KMS-11 (cell line): ENCODE measurements at regions not wholly inside any gene's neighbourhood (a gene's known extent, or its start where the extent isn't known, plus 50 kb on each side); places are given as distances from the start of the nearest gene placed in this dataset.

Experiments
- H2AFZ ChIP-seq: fragments of 200-600 bp; sonication (generic); 2 replicates; pipeline ENCODE4 v1.6.1; 2016; ENCODE audit warnings: antibody characterized with exemption, mixed run types, low read depth
- H3K27ac ChIP-seq: fragments of 200-600 bp; sonication (generic); 2 replicates; pipeline ENCODE4 v1.6.1; 2016; ENCODE audit warnings: mild to moderate bottlenecking, mixed run types
- H3K27me3 ChIP-seq: fragments of 200-600 bp; sonication (generic); 2 replicates; pipeline ENCODE4 v1.6.1; 2017; ENCODE audit warnings: mild to moderate bottlenecking, low read depth, mixed run types, moderate library complexity; ENCODE audit not compliant: insufficient read depth
- H3K36me3 ChIP-seq: fragments of 200-600 bp; sonication (generic); 2 replicates; pipeline ENCODE4 v1.6.1; 2017; ENCODE audit warnings: mild to moderate bottlenecking, mixed run types; ENCODE audit not compliant: insufficient read depth
- H3K4me1 ChIP-seq: fragments of 200-600 bp; sonication (generic); 2 replicates; pipeline ENCODE4 v1.6.1; 2016; ENCODE audit warnings: mild to moderate bottlenecking, low read depth, mixed run types; ENCODE audit not compliant: poor library complexity, severe bottlenecking
- H3K4me2 ChIP-seq: fragments of 200-600 bp; sonication (generic); 2 replicates; pipeline ENCODE4 v1.7.0; 2016; ENCODE audit warnings: mild to moderate bottlenecking, mixed run types
- H3K4me3 ChIP-seq: fragments of 200-600 bp; sonication (generic); IDR thresholded peaks from 2 replicates; pipeline ENCODE4 v1.6.1; 2017; ENCODE audit warnings: low read depth, low read length, mixed read lengths; ENCODE audit not compliant: insufficient read depth
- H3K79me2 ChIP-seq: fragments of 200-600 bp; sonication (generic); 2 replicates; pipeline ENCODE4 v1.6.1; 2016; ENCODE audit warnings: low read depth, mixed run types; ENCODE audit not compliant: insufficient read depth
- H3K9ac ChIP-seq: fragments of 200-600 bp; sonication (generic); 2 replicates; pipeline ENCODE4 v1.6.1; 2016; ENCODE audit warnings: mild to moderate bottlenecking, mixed run types
- H4K20me1 ChIP-seq: fragments of 200-600 bp; sonication (generic); 2 replicates; pipeline ENCODE4 v1.6.1; 2016; ENCODE audit warnings: mild to moderate bottlenecking, mixed run types; ENCODE audit not compliant: insufficient read depth
- TF ChIP-seq, protein P1 (sequence below): fragments of 200-600 bp; sonication (generic); conservative IDR thresholded peaks from 2 replicates; pipeline ENCODE4 v1.6.1; 2017; ENCODE audit warnings: low read depth, mild to moderate bottlenecking, antibody characterized with exemption, low read length, moderate library complexity, mixed read lengths

DNA sequence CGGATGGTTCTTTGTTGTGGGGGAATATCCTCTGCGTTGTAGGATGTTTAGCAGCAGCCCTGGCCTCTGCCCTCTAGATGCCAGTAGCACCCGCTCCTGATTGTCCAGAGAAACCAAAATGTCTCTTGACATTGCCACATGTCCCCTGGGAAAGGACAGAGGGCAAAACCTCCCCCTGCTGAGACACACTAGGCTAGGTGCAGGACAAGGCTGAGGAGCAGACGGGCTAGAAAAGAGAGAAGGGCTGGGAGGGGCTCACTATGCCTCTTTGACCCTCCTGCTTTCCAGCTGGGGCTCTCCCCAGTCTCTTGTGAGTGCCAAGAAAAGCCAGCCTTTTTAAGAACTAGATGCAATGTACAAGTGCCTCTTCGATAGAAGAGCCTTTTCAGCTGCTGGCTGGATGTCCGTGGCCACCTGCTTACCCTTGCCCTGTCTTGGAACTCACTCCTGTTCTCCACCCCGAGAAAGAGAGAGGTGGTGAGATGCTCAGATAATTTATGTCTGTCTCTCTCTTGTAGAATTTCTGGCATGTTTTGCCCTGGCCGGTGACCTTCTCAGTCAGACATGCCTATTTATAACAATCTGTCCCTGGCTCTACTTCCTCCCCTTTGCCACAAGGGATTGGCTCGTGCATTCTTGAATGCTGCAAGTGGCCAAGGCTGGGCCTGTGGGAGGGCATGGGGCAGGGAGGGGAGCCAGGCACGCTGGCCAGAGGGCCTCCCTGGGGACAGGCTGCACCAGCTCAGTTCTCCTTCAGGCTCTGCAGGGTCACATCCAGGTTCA lies 142.6 kb downstream of the RPLP1 start:
- no peaks in the 10 kb centered on the region for H3K4me1 ChIP-seq
- H3K27ac ChIP-seq, result no peak overlapping the region
- TF ChIP-seq, protein P1, sequence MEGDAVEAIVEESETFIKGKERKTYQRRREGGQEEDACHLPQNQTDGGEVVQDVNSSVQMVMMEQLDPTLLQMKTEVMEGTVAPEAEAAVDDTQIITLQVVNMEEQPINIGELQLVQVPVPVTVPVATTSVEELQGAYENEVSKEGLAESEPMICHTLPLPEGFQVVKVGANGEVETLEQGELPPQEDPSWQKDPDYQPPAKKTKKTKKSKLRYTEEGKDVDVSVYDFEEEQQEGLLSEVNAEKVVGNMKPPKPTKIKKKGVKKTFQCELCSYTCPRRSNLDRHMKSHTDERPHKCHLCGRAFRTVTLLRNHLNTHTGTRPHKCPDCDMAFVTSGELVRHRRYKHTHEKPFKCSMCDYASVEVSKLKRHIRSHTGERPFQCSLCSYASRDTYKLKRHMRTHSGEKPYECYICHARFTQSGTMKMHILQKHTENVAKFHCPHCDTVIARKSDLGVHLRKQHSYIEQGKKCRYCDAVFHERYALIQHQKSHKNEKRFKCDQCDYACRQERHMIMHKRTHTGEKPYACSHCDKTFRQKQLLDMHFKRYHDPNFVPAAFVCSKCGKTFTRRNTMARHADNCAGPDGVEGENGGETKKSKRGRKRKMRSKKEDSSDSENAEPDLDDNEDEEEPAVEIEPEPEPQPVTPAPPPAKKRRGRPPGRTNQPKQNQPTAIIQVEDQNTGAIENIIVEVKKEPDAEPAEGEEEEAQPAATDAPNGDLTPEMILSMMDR, result no peak
- H4K20me1 ChIP-seq, result no peaks in the 10 kb centered on the region
- H3K79me2 ChIP-seq, result no peaks in the 10 kb centered on the region
- H3K9ac ChIP-seq, result no peak overlapping the region
- H2AFZ ChIP-seq, result no peak overlapping the region
- no peaks in the 10 kb centered on the region for H3K27me3 ChIP-seq
- H3K4me2 ChIP-seq, result no peak overlapping the region
- no peak overlapping the region for H3K4me3 ChIP-seq
- H3K36me3 ChIP-seq, result no peaks in the 10 kb centered on the region

DNA sequence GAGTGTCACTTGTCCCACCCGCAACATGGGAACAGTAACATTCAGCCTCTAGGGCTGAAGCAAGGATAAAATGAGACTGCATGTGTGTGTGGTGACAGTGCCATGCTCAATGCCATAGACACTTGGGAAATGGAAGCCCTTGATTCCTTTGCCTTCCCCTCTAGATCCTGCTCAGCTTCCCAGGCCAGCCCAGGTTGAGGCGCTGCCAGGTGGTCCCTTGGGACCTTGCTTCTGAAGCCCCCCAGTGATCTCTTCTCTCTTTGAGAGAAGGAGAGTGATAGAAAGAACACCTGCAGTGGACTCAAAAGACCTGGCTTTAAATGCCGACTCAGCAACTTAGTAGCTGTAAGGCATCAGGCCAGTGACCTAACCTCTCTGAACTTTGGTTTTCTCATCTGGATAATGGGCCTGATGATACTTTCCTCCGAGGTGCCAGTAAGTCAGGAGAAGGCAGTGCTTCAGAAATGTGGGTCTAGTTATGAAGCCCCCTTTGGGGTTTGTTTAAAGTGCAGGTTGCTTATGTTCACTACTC lies 144.5 kb downstream of the RPLP1 start:
- H3K79me2 ChIP-seq, result no peaks in the 10 kb centered on the region
- no peaks in the 10 kb centered on the region for H3K4me1 ChIP-seq
- TF ChIP-seq, protein P1, result no peak
- no peak overlapping the region for H3K9ac ChIP-seq
- H3K4me3 ChIP-seq, result no peak overlapping the region
- no peaks in the 10 kb centered on the region for H3K27me3 ChIP-seq
- H3K36me3 ChIP-seq, result no peaks in the 10 kb centered on the region
- H3K4me2 ChIP-seq, result no peak overlapping the region
- no peaks in the 10 kb centered on the region for H4K20me1 ChIP-seq
- no peak overlapping the region for H2AFZ ChIP-seq
- no peak overlapping the region for H3K27ac ChIP-seq

DNA sequence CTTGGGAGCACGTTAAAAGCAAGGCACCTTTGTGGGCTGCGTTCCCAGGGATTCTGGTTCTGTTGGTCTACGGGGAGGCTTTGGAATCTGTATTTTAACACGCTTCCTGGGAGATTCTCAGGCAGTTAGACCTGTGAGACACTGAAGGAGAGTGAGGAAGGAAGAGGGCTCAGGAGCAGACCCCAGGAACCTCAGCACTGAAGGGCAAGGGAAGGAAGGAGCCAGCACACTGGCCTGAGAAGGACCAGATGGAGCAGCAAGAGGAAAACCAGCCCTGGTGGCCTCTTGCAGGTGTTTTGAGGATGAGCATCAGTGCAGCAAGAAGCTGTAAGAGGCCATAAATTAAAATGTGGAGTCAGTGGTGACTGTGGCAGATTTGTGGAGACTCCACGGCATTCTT lies 146.7 kb downstream of the RPLP1 start:
- no peaks in the 10 kb centered on the region for H3K27me3 ChIP-seq
- no peak overlapping the region for H3K27ac ChIP-seq
- H3K4me3 ChIP-seq, result no peak overlapping the region
- TF ChIP-seq, protein P1, result no peak
- no peaks in the 10 kb centered on the region for H3K36me3 ChIP-seq
- H2AFZ ChIP-seq, result no peak overlapping the region
- no peaks in the 10 kb centered on the region for H4K20me1 ChIP-seq
- no peak overlapping the region for H3K9ac ChIP-seq
- H3K4me2 ChIP-seq, result no peak overlapping the region
- no peaks in the 10 kb centered on the region for H3K79me2 ChIP-seq
- no peaks in the 10 kb centered on the region for H3K4me1 ChIP-seq

DNA sequence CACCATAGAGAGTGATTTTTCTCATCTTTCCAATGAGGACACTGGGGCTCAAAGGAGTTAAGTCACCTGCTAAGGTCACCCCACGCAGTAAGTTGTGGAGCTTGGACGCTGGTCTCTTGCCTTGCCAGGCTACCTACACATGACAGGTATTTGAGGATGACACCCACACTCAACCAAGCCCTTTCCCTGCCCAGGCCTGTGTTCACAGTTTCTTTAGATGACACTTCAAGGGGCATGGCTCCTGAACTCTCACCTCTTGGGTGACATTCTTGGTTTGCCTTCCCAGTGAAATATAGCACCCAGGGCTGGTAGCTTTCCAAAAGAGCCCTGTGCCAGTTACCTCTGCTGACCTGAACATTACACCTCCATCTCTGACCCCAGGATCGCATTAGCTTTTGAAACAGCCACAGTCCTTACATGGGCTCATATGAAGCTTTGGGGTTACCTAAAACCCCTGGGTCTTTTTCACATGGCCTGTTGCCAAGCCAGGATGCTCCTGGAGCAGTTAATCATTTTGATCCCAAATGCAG lies 148.0 kb downstream of the RPLP1 start:
- H2AFZ ChIP-seq, result no peak overlapping the region
- TF ChIP-seq, protein P1, result no peak
- H4K20me1 ChIP-seq, result no peaks in the 10 kb centered on the region
- H3K4me2 ChIP-seq, result no peak overlapping the region
- no peaks in the 10 kb centered on the region for H3K79me2 ChIP-seq
- no peaks in the 10 kb centered on the region for H3K27me3 ChIP-seq
- H3K36me3 ChIP-seq, result no peaks in the 10 kb centered on the region
- no peak overlapping the region for H3K27ac ChIP-seq
- H3K4me3 ChIP-seq, result no peak overlapping the region
- H3K9ac ChIP-seq, result no peak overlapping the region
- no peaks in the 10 kb centered on the region for H3K4me1 ChIP-seq
